Hematopoietic multipotent progenitor cell treated with erythropoietin and hydrocortisone succinate and interleukin-3 and kit ligand, for 17 days (in vitro differentiated cells): ENCODE measurements at regions not wholly inside any gene's neighbourhood (a gene's known extent, or its start where the extent isn't known, plus 50 kb on each side); places are given as distances from the start of the nearest gene placed in this dataset.

Experiments
- DNase-seq: peaks from one replicate; pipeline ENCODE4 v3.0.0-alpha.2; 2015; ENCODE audit warnings: low spot score

- no peak for DNase-seq
These were observed 291.6 kb upstream of the SKOR2 start for GRCh38 chr18:47543080-47543479.

GRCh38 chr18:47542551-47542950 lies 291.1 kb upstream of the SKOR2 start:
- DNase-seq, result no peak

GRCh38 chr18:47531717-47532116 lies 280.3 kb upstream of the SKOR2 start:
- DNase-seq, result no peak

GRCh38 chr18:47530695-47531094 lies 279.2 kb upstream of the SKOR2 start:
- DNase-seq, result no peak

GRCh38 chr18:47528343-47528742 lies 276.9 kb upstream of the SKOR2 start:
- DNase-seq, result no peak

GRCh38 chr18:47526147-47526546 lies 274.7 kb upstream of the SKOR2 start:
- no peak for DNase-seq

- DNase-seq, result no peak
These were observed 270.9 kb upstream of the SKOR2 start for GRCh38 chr18:47522359-47522758.

- no peak for DNase-seq
These were observed 268.8 kb upstream of the SKOR2 start for GRCh38 chr18:47520263-47520662.

- no peak for DNase-seq
These were observed 268.2 kb upstream of the SKOR2 start for GRCh38 chr18:47519706-47520105.

- DNase-seq, result no peak
These were observed 267.8 kb upstream of the SKOR2 start for GRCh38 chr18:47519277-47519676.

GRCh38 chr18:47513614-47514013 lies 262.2 kb upstream of the SKOR2 start:
- DNase-seq, result no peak

GRCh38 chr18:47512726-47513435 lies 261.4 kb upstream of the SKOR2 start:
- no peak for DNase-seq

GRCh38 chr18:47512056-47512455 lies 260.6 kb upstream of the SKOR2 start:
- DNase-seq, result no peak

- no peak for DNase-seq
These were observed 259.4 kb upstream of the SKOR2 start for GRCh38 chr18:47510831-47511230.

GRCh38 chr18:47507651-47508050 lies 256.2 kb upstream of the SKOR2 start:
- DNase-seq, result no peak

GRCh38 chr18:47506897-47507296 lies 255.4 kb upstream of the SKOR2 start:
- no peak for DNase-seq

- DNase-seq, result no peak
These were observed 250.5 kb upstream of the SKOR2 start for GRCh38 chr18:47501946-47502345.

GRCh38 chr18:47500930-47501329 lies 249.5 kb upstream of the SKOR2 start:
- DNase-seq, result no peak

- DNase-seq, result no peak
These were observed 241.2 kb upstream of the SKOR2 start for GRCh38 chr18:47492691-47493090.

- no peak for DNase-seq
These were observed 239.4 kb upstream of the SKOR2 start for GRCh38 chr18:47490882-47491281.

GRCh38 chr18:47485221-47485797 lies 233.8 kb upstream of the SKOR2 start:
- no peak for DNase-seq

GRCh38 chr18:47484068-47484467 lies 232.6 kb upstream of the SKOR2 start:
- no peak for DNase-seq

- DNase-seq, result no peak
These were observed 228.7 kb upstream of the SKOR2 start for GRCh38 chr18:47480166-47480565.

GRCh38 chr18:47471784-47472183 lies 220.3 kb upstream of the SKOR2 start:
- DNase-seq, result no peak
